OCI-LY1 (cell line): ENCODE measurements at regions not wholly inside any gene's neighbourhood (a gene's known extent, or its start where the extent isn't known, plus 50 kb on each side); places are given as distances from the start of the nearest gene placed in this dataset.

Source experiments
- H2AFZ ChIP-seq: fragments of 200-600 bp; sonication (generic), shearing (Covaris generic); 2 replicates; pipeline ENCODE4 v1.6.0; 2014; ENCODE audit warnings: antibody characterized with exemption, mild to moderate bottlenecking, low read length
- H3F3A ChIP-seq: fragments of 200-600 bp; sonication (generic), shearing (Covaris generic); 2 replicates; pipeline ENCODE4 v1.6.0; 2014; ENCODE audit warnings: mild to moderate bottlenecking, antibody characterized with exemption, low read length, moderate library complexity; ENCODE audit not compliant: insufficient read depth
- H3K27ac ChIP-seq: fragments of 200-600 bp; sonication (generic); 2 replicates; pipeline ENCODE4 v1.5.1; 2014; ENCODE audit warnings: low read length, mixed run types, mild to moderate bottlenecking, low read depth; ENCODE audit not compliant: poor library complexity, severe bottlenecking
- H3K27me3 ChIP-seq: fragments of 200-600 bp; sonication (generic); 2 replicates; pipeline ENCODE4 v1.6.0; 2014; ENCODE audit warnings: antibody characterized with exemption, mild to moderate bottlenecking, low read length, moderate library complexity; ENCODE audit not compliant: insufficient read depth
- H3K36me3 ChIP-seq: fragments of 200-600 bp; sonication (generic); 2 replicates; pipeline ENCODE4 v1.6.1; 2014; ENCODE audit warnings: mild to moderate bottlenecking, antibody characterized with exemption, low read length, moderate library complexity, mixed read lengths; ENCODE audit not compliant: insufficient read depth
- H3K4me1 ChIP-seq: fragments of 200-600 bp; sonication (generic); 2 replicates; pipeline ENCODE4 v1.5.1; 2014; ENCODE audit warnings: mild to moderate bottlenecking, low read length, moderate library complexity; ENCODE audit not compliant: insufficient read depth, severe bottlenecking
- H3K4me2 ChIP-seq: fragments of 200-600 bp; sonication (generic), shearing (Covaris generic); 2 replicates; pipeline ENCODE4 v1.6.1; 2014; ENCODE audit warnings: low read length
- H3K4me3 ChIP-seq: fragments of 200-600 bp; sonication (generic); 2 replicates; pipeline ENCODE4 v1.5.1; 2014; ENCODE audit warnings: low read length, low read depth, mild to moderate bottlenecking, mixed read lengths; ENCODE audit not compliant: poor library complexity, severe bottlenecking
- H3K79me2 ChIP-seq: fragments of 200-600 bp; shearing (Covaris generic); 2 replicates; pipeline ENCODE4 v1.6.1; 2016; ENCODE audit warnings: mixed run types, low read length, mixed read lengths; ENCODE audit not compliant: insufficient read depth
- H3K9ac ChIP-seq: fragments of 200-600 bp; sonication (generic), shearing (Covaris generic); 2 replicates; pipeline ENCODE4 v1.6.1; 2014; ENCODE audit warnings: mild to moderate bottlenecking, low read length, mixed read lengths
- H3K9me2 ChIP-seq: fragments of 200-600 bp; sonication (generic), shearing (Covaris generic); 2 replicates; pipeline ENCODE4 v1.6.1; 2014; ENCODE audit warnings: low read depth, mild to moderate bottlenecking, low read length, mixed read lengths
- H3K9me3 ChIP-seq: fragments of 200-600 bp; shearing (Covaris generic); 2 replicates; pipeline ENCODE4 v1.6.1; 2014; ENCODE audit warnings: low read length, mixed read lengths
- H4K20me1 ChIP-seq: fragments of 200-600 bp; sonication (generic), shearing (Covaris generic); 2 replicates; pipeline ENCODE4 v1.6.0; 2016; ENCODE audit warnings: mild to moderate bottlenecking, low read length; ENCODE audit not compliant: insufficient read depth
- CTCF ChIP-seq: fragments of 200-600 bp; sonication (generic), shearing (Covaris generic); IDR thresholded peaks from 2 replicates; pipeline ENCODE4 v1.5.1; 2017; ENCODE audit warnings: mild to moderate bottlenecking, antibody characterized with exemption, low read length, moderate library complexity, mixed read lengths
- EZH2 ChIP-seq: fragments of 200-600 bp; sonication (generic), shearing (Covaris generic); IDR thresholded peaks from 2 replicates; pipeline ENCODE4 v1.8.0; 2017; ENCODE audit warnings: borderline replicate concordance, mixed run types, mild to moderate bottlenecking, antibody characterized with exemption, low read length, moderate library complexity, mixed read lengths

GRCh38 chr18:49725809-49726674 lies 87.3 kb downstream of the ACAA2 start:
- Histone ChIP-seq H3K4me2 (no peak overlapping the region), H3K4me1 (no peaks in the 10 kb centered on the region), H3K9me2 (no peaks in the 10 kb centered on the region), H4K20me1 (no peaks in the 10 kb centered on the region), H3K27me3 (no peaks in the 10 kb centered on the region; the same call in 1 of the 2 replicates), H3K79me2 (no peaks in the 10 kb centered on the region), H3F3A (no peaks in the 10 kb centered on the region), H2AFZ (no peak overlapping the region), H3K4me3 (no peak overlapping the region), H3K9ac (no peak overlapping the region), H3K36me3 (no peaks in the 10 kb centered on the region), H3K9me3 (no peaks in the 10 kb centered on the region), H3K27ac (no peak overlapping the region)
- TF ChIP-seq CTCF, result no peak
- no peak for TF ChIP-seq EZH2

- no peaks in the 10 kb centered on the region for H3K9me2 ChIP-seq
- no peak overlapping the region for H3K9ac ChIP-seq
- H3K4me3 ChIP-seq, result no peak overlapping the region
- H3K4me2 ChIP-seq, result no peak overlapping the region
- H3K79me2 ChIP-seq, result no peaks in the 10 kb centered on the region
- H3K9me3 ChIP-seq, result no peaks in the 10 kb centered on the region
- no peaks in the 10 kb centered on the region for H4K20me1 ChIP-seq
- H2AFZ ChIP-seq, result no peak overlapping the region
- H3F3A ChIP-seq, result no peaks in the 10 kb centered on the region
- no peaks in the 10 kb centered on the region for H3K27me3 ChIP-seq
- TF ChIP-seq EZH2 (no peak), CTCF (no peak)
- H3K36me3 ChIP-seq, result no peaks in the 10 kb centered on the region
- no peaks in the 10 kb centered on the region for H3K4me1 ChIP-seq
- H3K27ac ChIP-seq, result no peak overlapping the region
Observed at GRCh38 chr18:49723648-49724180, 89.6 kb downstream of the ACAA2 start.

GRCh38 chr18:49722477-49722876 lies 90.9 kb downstream of the ACAA2 start:
- Histone ChIP-seq H3K9me2 (no peaks in the 10 kb centered on the region), H3K27ac (no peak overlapping the region), H3K9me3 (no peaks in the 10 kb centered on the region), H3K4me1 (no peaks in the 10 kb centered on the region), H3K4me3 (no peak overlapping the region), H3F3A (no peaks in the 10 kb centered on the region), H2AFZ (no peak overlapping the region), H3K4me2 (no peak overlapping the region), H3K79me2 (no peaks in the 10 kb centered on the region), H3K36me3 (no peaks in the 10 kb centered on the region), H3K9ac (no peak overlapping the region), H4K20me1 (no peaks in the 10 kb centered on the region), H3K27me3 (no peaks in the 10 kb centered on the region)
- no peak for TF ChIP-seq EZH2
- TF ChIP-seq CTCF, result no peak
